H1 (cell line): ENCODE measurements at regions not wholly inside any gene's neighbourhood (a gene's known extent, or its start where the extent isn't known, plus 50 kb on each side); places are given as distances from the start of the nearest gene placed in this dataset.

Source experiments
- CTCF ChIA-PET: fragments of 300-600 bp; sonication (Branson Sonifier 250); formaldehyde crosslinking; loops from one replicate; lab custom pipeline; 2021; ENCODE audit not compliant: partially characterized antibody; lab: Charles Lee
- POLR2A ChIA-PET: fragments of 300-600 bp; sonication (Branson Sonifier 250); formaldehyde crosslinking; loops from one replicate; lab custom pipeline; 2021; ENCODE audit warnings: inconsistent platforms; ENCODE audit not compliant: partially characterized antibody; lab: Charles Lee
- DNase-seq, 2 experiments: peaks; one replicate each; pipeline versions ENCODE4 v3.0.0 to v3.0.0-alpha.2; 2010 to 2022; ENCODE audit warnings: low spot score in 2 of 2, low read depth in 1 of 2, mixed read lengths in 1 of 2
- FAIRE-seq: peaks from 2 replicates; lab custom pipeline; 2011; peaks lifted over from hg19 to GRCh38; lab: Jason Lieb, UNC
- H2AFZ ChIP-seq: 2 replicates; pipeline ENCODE4 v1.8.1; 2012; ENCODE audit warnings: low read length, inconsistent platforms
- H2AK5ac ChIP-seq: 2 replicates; pipeline ENCODE4 v1.6.1; 2013; ENCODE audit warnings: low read depth, low read length
- H2BK120ac ChIP-seq: replicated peaks from 2 replicates; pipeline ENCODE3; 2013; ENCODE audit warnings: low read depth, low read length, inconsistent platforms
- H2BK12ac ChIP-seq: 2 replicates; pipeline ENCODE4 v1.6.1; 2013; ENCODE audit warnings: low read depth, low read length
- H2BK15ac ChIP-seq: 2 replicates; pipeline ENCODE4 v1.6.1; 2013; ENCODE audit warnings: low read length
- H2BK20ac ChIP-seq: 2 replicates; pipeline ENCODE4 v1.6.1; 2013; ENCODE audit warnings: low read length
- H2BK5ac ChIP-seq: 2 replicates; pipeline ENCODE4 v1.6.1; 2013; ENCODE audit warnings: low read depth, low read length
- H3K14ac ChIP-seq: 2 replicates; pipeline ENCODE4 v1.6.1; 2013; ENCODE audit warnings: inconsistent platforms; ENCODE audit not compliant: insufficient read length
- H3K18ac ChIP-seq: 2 replicates; pipeline ENCODE4 v1.6.1; 2013; ENCODE audit warnings: low read length; ENCODE audit errors: extremely low read depth
- H3K23ac ChIP-seq: 2 replicates; pipeline ENCODE4 v1.6.1; 2013; ENCODE audit warnings: inconsistent platforms; ENCODE audit not compliant: insufficient read length
- H3K23me2 ChIP-seq: 2 replicates; pipeline ENCODE4 v1.6.1; 2013; ENCODE audit warnings: low read depth, low read length
- H3K27ac ChIP-seq: 2 replicates; pipeline ENCODE4 v1.6.1; 2011; ENCODE audit warnings: low read depth, low read length, inconsistent platforms
- H3K27me3 ChIP-seq, 4 experiments: replicated peaks in 1 of 4; 1 replicate in 1 of 4; 2 replicates in 3 of 4; pipeline versions ENCODE4 v1.6.1 to v1.8.1; 2011 to 2013; ENCODE audit warnings: low read length in 3 of 4, mild to moderate bottlenecking in 3 of 4, inconsistent platforms in 2 of 4, mixed read lengths in 2 of 4, moderate library complexity in 1 of 4; ENCODE audit not compliant: control insufficient read depth in 3 of 4, insufficient read depth in 3 of 4; ENCODE audit errors: extremely low read depth in 1 of 4
- H3K36me3 ChIP-seq, 4 experiments: 2 replicates each; pipeline versions ENCODE4 v1.6.1 to v1.8.1; 2011 to 2013; ENCODE audit warnings: mild to moderate bottlenecking in 4 of 4, low read length in 3 of 4, moderate library complexity in 2 of 4, control low read depth in 1 of 4, inconsistent platforms in 1 of 4; ENCODE audit not compliant: insufficient read depth in 4 of 4, control insufficient read depth in 2 of 4
- H3K4ac ChIP-seq: replicated peaks from 2 replicates; pipeline ENCODE3; 2013; ENCODE audit warnings: low read length, low read depth, mixed read lengths, inconsistent platforms; ENCODE audit not compliant: insufficient read length
- H3K4me1 ChIP-seq, 4 experiments: replicated peaks in 1 of 4; 1 replicate in 1 of 4; 2 replicates in 3 of 4; pipeline versions ENCODE4 v1.6.1 to v1.8.1; 2011 to 2013; ENCODE audit warnings: low read length in 3 of 4, inconsistent platforms in 2 of 4, mixed read lengths in 1 of 4; ENCODE audit not compliant: insufficient read depth in 4 of 4, control insufficient read depth in 3 of 4
- H3K4me2 ChIP-seq, 2 experiments: 2 replicates each; pipeline versions ENCODE4 v1.6.1 to v1.8.1; 2011 to 2013; ENCODE audit warnings: low read depth in 2 of 2, low read length in 2 of 2, control low read depth in 1 of 2, inconsistent platforms in 1 of 2, mild to moderate bottlenecking in 1 of 2; ENCODE audit not compliant: insufficient read depth in 1 of 2
- H3K4me3 ChIP-seq, 4 experiments: fragments of 200-600, 300-600 bp in 1 of 4; sonication (generic), shearing (Covaris generic), sonication (Bioruptor Twin) in 1 of 4; 2 replicates each; pipeline versions ENCODE4 v1.5.1 to v1.8.1; 2011 to 2016; ENCODE audit warnings: low read length in 4 of 4, low read depth in 3 of 4, control low read depth in 2 of 4, inconsistent platforms in 2 of 4, mild to moderate bottlenecking in 2 of 4, mixed read lengths in 1 of 4, moderate library complexity in 1 of 4; ENCODE audit not compliant: insufficient read depth in 2 of 4; ENCODE audit errors: extremely low read depth in 1 of 4
- H3K56ac ChIP-seq: replicated peaks from 2 replicates; pipeline ENCODE3; 2013; ENCODE audit warnings: low read depth, mild to moderate bottlenecking, mixed read lengths, low read length, inconsistent platforms; ENCODE audit not compliant: insufficient read length
- H3K79me1 ChIP-seq: 2 replicates; pipeline ENCODE4 v1.6.1; 2013; ENCODE audit warnings: low read depth, low read length, control low read depth
- H3K79me2 ChIP-seq, 2 experiments: 2 replicates each; pipeline versions ENCODE4 v1.6.1 to v1.8.1; 2012 to 2013; ENCODE audit warnings: low read length in 2 of 2, mild to moderate bottlenecking in 2 of 2, inconsistent platforms in 1 of 2; ENCODE audit not compliant: insufficient read depth in 2 of 2, control insufficient read depth in 1 of 2
- H3K9ac ChIP-seq, 4 experiments: replicated peaks in 1 of 4; 1 replicate in 1 of 4; 2 replicates in 3 of 4; pipeline versions ENCODE4 v1.6.1 to v1.8.1; 2011 to 2013; ENCODE audit warnings: low read depth in 3 of 4, low read length in 3 of 4, control low read depth in 2 of 4, mild to moderate bottlenecking in 2 of 4, moderate library complexity in 2 of 4, inconsistent platforms in 1 of 4; ENCODE audit errors: extremely low read depth in 1 of 4
- H3K9me3 ChIP-seq, 2 experiments: 2 replicates each; pipeline versions ENCODE4 v1.6.1 to v1.8.1; 2012 to 2013; ENCODE audit warnings: mild to moderate bottlenecking in 2 of 2, moderate library complexity in 2 of 2, control low read depth in 1 of 2, inconsistent platforms in 1 of 2, low read depth in 1 of 2, low read length in 1 of 2, mixed read lengths in 1 of 2; ENCODE audit not compliant: insufficient read depth in 2 of 2
- H4K20me1 ChIP-seq, 2 experiments: replicated peaks in 1 of 2; 2 replicates each; pipeline versions ENCODE3 to v1.8.1; 2011 to 2013; ENCODE audit warnings: inconsistent platforms in 2 of 2, low read length in 2 of 2, mild to moderate bottlenecking in 1 of 2; ENCODE audit not compliant: insufficient read depth in 2 of 2, control insufficient read depth in 1 of 2
- H4K5ac ChIP-seq: 2 replicates; pipeline ENCODE4 v1.6.1; 2013; ENCODE audit warnings: low read length, low read depth, mixed read lengths, inconsistent platforms; ENCODE audit not compliant: insufficient read length
- H4K8ac ChIP-seq: 2 replicates; pipeline ENCODE4 v1.8.0; 2013; ENCODE audit warnings: mild to moderate bottlenecking, moderate library complexity, low read length, inconsistent platforms; ENCODE audit not compliant: insufficient read depth; ENCODE audit errors: extremely low read depth
- H4K91ac ChIP-seq: replicated peaks from 2 replicates; pipeline ENCODE3; 2013; ENCODE audit warnings: low read length, mixed read lengths, inconsistent platforms; ENCODE audit not compliant: insufficient read length
- JUND ChIP-seq: IDR thresholded peaks from 2 replicates; pipeline ENCODE4 v1.6.1; 2011; ENCODE audit warnings: mild to moderate bottlenecking, improper control_type of control experiment, low read length
- KDM4A ChIP-seq: IDR thresholded peaks from one replicate; pipeline ENCODE4 v1.7.1; 2012; ENCODE audit warnings: low read depth, mild to moderate bottlenecking, moderate library complexity, low read length, inconsistent platforms; ENCODE audit not compliant: severe bottlenecking
- KDM5A ChIP-seq: fragments of 200-600 bp; IDR thresholded peaks from 2 replicates; pipeline ENCODE4 v1.7.1; 2012; ENCODE audit warnings: mild to moderate bottlenecking, low read length, inconsistent platforms, mixed read lengths
- NANOG ChIP-seq: IDR thresholded peaks from 2 replicates; pipeline ENCODE4 v1.6.1; 2011; ENCODE audit warnings: low read length, low read depth, mild to moderate bottlenecking, inconsistent platforms; ENCODE audit not compliant: insufficient read depth, poor library complexity, severe bottlenecking
- PHF8 ChIP-seq: fragments of 200-600 bp; sonication (generic); conservative IDR thresholded peaks from 2 replicates; pipeline ENCODE4 v1.7.1; 2012; ENCODE audit warnings: low read depth, mild to moderate bottlenecking, inconsistent platforms, low read length, moderate library complexity
- POLR2AphosphoS5 ChIP-seq: IDR thresholded peaks from 2 replicates; pipeline ENCODE4 v1.6.1; 2011; ENCODE audit warnings: low read depth, low read length
- POU5F1 ChIP-seq: IDR thresholded peaks from 2 replicates; pipeline ENCODE4 v1.6.1; 2011; ENCODE audit warnings: low read depth, mild to moderate bottlenecking, low read length, moderate library complexity
- RAD21 ChIP-seq, 2 experiments: IDR thresholded peaks in 1 of 2; conservative IDR thresholded peaks in 1 of 2; 2 replicates each; pipeline ENCODE4 v1.6.1; 2011; ENCODE audit warnings: low read depth in 2 of 2, low read length in 2 of 2, improper control_type of control experiment in 1 of 2, inconsistent platforms in 1 of 2, mild to moderate bottlenecking in 1 of 2, moderate library complexity in 1 of 2
- RBBP5 ChIP-seq: IDR thresholded peaks from 2 replicates; pipeline ENCODE4 v1.7.1; 2012; ENCODE audit warnings: low read depth, mild to moderate bottlenecking, inconsistent platforms, low read length, moderate library complexity, borderline replicate concordance
- SRF ChIP-seq: IDR thresholded peaks from 2 replicates; pipeline ENCODE4 v1.6.1; 2011; ENCODE audit warnings: mild to moderate bottlenecking, low read depth, low read length, moderate library complexity
- TAF1 ChIP-seq: IDR thresholded peaks from 2 replicates; pipeline ENCODE4 v1.6.1; 2011; ENCODE audit warnings: mild to moderate bottlenecking, low read depth, low read length
- TAF7 ChIP-seq: optimal IDR thresholded peaks from 2 replicates; pipeline ENCODE3; 2011; ENCODE audit warnings: low read depth, mild to moderate bottlenecking, inconsistent platforms, low read length, moderate library complexity, borderline replicate concordance
- WGBS, 2 experiments: shearing (Covaris generic) in 1 of 2; methylation state at CpG; one replicate each; pipeline versions ENCODE4 v1.1.6 to v1.1.7; 2013 to 2015; ENCODE audit warnings: low lambda C conversion rate in 2 of 2, mixed read lengths in 2 of 2, inconsistent platforms in 1 of 2, low coverage in 1 of 2, missing lambda C conversion rate in 1 of 2; ENCODE audit not compliant: insufficient replicate concordance in 2 of 2, insufficient coverage in 1 of 2, insufficient read length in 1 of 2; ENCODE audit errors: extremely low coverage in 1 of 2, missing lambda C conversion rate in 1 of 2; 5-methylcytosine and 5-hydroxymethylcytosine counted together

- H4K5ac ChIP-seq, result no peak overlapping the region
- WGBS, 2 experiments, result 32% methylated on average over 3 of the region's 3 CpGs; no CpG with 5 or more reads in 1 of the 2 experiments
- DNase-seq, result peak; percentile 13 to 84
- TF ChIP-seq RAD21 (IDR thresholded peaks at IDR 0.05 in 1 of 2, conservative IDR thresholded peaks at IDR 0.05 in 1 of 2; ENCODE audit: low read depth in 2 of 2, low read length in 2 of 2), result peak; percentile 94 to 95
- TF ChIP-seq NANOG, result no peak
- TF ChIP-seq SRF, result no peak
- TF ChIP-seq RBBP5, result no peak
- no peak for TF ChIP-seq KDM4A
- no peak for TF ChIP-seq PHF8
- no peak for TF ChIP-seq TAF7
- no peak for TF ChIP-seq TAF1
- TF ChIP-seq KDM5A, result no peak
- TF ChIP-seq POLR2AphosphoS5, result no peak
- TF ChIP-seq JUND, result 0 out of 2 replicates have a peak, but pooled peaks have one; percentile 17
- TF ChIP-seq POU5F1, result no peak
Measured at GRCh38 chr19:28012361-28012760, 1200.6 kb downstream of the UQCRFS1 start.

More at GRCh38 chr19:28012361-28012760, 1200.6 kb downstream of the UQCRFS1 start:
- no peak overlapping the region for H2BK5ac ChIP-seq
- no peak overlapping the region for H2AK5ac ChIP-seq
- H3K4me2 ChIP-seq, result no peak overlapping the region
- FAIRE-seq, result peak; percentile 90
- H3K79me2 ChIP-seq, result no peaks in the 10 kb centered on the region
- ChIA-PET CTCF (interaction anchor here (0.7 to 5.0 kb wide), 37 partner anchors 8 to 705 kb away, joined by 3 to 79 read pairs (median 4); no protein-coding TSS in a partner anchor), POLR2A (no interaction called here)
- H3K27ac ChIP-seq, result no peak overlapping the region
- H3K4me1 ChIP-seq, result no peaks in the 10 kb centered on the region
- H3K14ac ChIP-seq, result no peak overlapping the region
- no peak overlapping the region for H3K4ac ChIP-seq
- H3K56ac ChIP-seq, result no peak overlapping the region
- no peak overlapping the region for H2BK12ac ChIP-seq
- H4K8ac ChIP-seq, result no peak overlapping the region
- no peak overlapping the region for H4K91ac ChIP-seq
- H2BK120ac ChIP-seq, result no peak overlapping the region
- H3K79me1 ChIP-seq, result no peaks in the 10 kb centered on the region
- no peaks in the 10 kb centered on the region for H3K36me3 ChIP-seq
- H3K18ac ChIP-seq, result no peak overlapping the region
- H2AFZ ChIP-seq, result 0 out of 2 replicates have a peak overlapping the region, but pooled peaks have one; percentile 72
- H2BK15ac ChIP-seq, result no peak overlapping the region
- H3K23ac ChIP-seq, result no peak overlapping the region
- H3K9me3 ChIP-seq, result no peaks in the 10 kb centered on the region; a peak in 1 of 4 replicates
- no peaks in the 10 kb centered on the region for H3K27me3 ChIP-seq
- H4K20me1 ChIP-seq, result no peaks in the 10 kb centered on the region
- no peak overlapping the region for H3K9ac ChIP-seq
- H2BK20ac ChIP-seq, result no peak overlapping the region
- no peak overlapping the region for H3K4me3 ChIP-seq
- no peaks in the 10 kb centered on the region for H3K23me2 ChIP-seq
